HG02798 (cell line): ENCODE measurements at regions not wholly inside any gene's neighbourhood (a gene's known extent, or its start where the extent isn't known, plus 50 kb on each side); places are given as distances from the start of the nearest gene placed in this dataset.

Experiments
- ATAC-seq: cut with Tn5 transposase; IDR thresholded peaks from one replicate; pipeline ENCODE4 v1.9.1; 2021; ENCODE audit warnings: mild to moderate bottlenecking; ENCODE audit not compliant: unreplicated experiment, poor library complexity

- no peak for ATAC-seq
Measured at GRCh38 chr13:70362820-70363570, 254.7 kb upstream of the KLHL1 start.

DNA sequence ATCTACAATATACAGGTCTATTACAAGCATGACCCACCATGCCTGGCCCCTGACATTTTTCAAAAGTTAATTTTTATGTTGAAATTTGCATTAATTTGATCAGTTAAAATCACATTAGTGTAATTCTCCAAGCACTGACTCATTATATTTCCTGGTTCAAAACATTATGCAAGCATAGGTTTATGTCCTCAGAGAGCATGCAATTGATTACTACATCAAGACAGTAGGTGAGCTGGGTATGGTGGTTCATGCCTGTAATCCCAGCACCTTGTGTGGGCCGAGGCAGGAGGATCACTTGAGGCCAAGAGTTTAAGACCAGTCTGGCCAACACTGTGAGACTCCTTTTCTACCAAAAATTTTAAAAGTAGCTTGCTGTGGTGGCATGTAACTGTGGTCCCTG lies 248.8 kb upstream of the KLHL1 start:
- ATAC-seq, result no peak

DNA sequence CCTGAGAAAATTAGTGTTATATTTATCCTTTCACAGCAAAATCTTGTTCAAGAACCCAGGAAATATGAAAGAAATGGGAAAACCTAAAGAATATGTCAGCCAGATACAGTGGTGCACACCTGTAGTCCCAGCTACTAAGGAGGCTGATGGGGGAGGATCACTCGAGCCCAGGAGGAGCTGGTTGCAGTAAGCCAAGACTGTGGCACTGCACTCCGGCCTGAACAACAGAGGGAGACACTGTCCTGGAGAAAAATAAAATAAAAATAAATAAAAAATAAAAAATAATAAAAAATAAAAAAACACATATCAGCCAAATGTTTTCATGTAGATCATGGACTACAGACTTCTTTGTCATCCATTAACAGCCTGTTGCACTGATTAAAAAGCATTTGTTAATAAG lies 244.8 kb upstream of the KLHL1 start:
- no peak for ATAC-seq

GRCh38 chr13:70347947-70348620 lies 239.8 kb upstream of the KLHL1 start:
- ATAC-seq, result no peak

DNA sequence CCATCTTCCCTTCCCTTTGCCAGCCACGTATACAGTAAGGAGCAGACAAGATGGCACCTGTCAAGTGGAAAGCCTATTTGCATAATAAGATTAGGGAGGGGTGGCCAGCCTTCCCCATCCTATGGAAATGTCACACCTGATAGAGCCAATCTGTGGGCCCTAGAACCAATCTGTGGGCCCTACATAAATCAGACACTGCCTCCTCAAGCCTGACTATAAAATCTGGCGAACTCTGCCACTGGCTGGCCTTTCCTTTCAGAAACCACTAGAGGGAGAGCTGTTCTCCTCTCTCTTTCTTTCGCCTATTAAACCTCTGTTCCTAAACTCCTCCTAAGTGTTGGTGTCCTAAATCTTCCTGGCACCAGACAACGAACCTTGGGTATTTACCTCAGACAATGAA lies 231.5 kb upstream of the KLHL1 start:
- no peak for ATAC-seq

DNA sequence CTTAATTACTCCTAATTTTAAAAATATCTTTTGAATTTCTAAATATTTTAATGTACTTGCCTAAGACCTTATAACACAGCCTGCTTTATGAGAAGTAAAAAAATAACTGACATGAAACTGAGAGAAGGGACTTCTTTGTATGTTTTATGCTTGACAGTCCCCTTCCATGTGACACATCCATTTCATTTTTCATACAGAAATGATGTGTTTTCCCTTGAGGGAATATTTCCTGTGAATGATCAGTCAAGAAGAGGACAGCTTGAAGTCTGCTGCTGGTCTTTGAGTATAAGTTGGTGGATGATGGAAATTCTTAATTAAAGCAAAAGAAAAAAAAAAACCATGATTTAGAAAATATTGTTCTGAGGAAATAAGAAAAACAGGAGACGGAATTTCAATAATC lies 230.4 kb upstream of the KLHL1 start:
- no peak for ATAC-seq

DNA sequence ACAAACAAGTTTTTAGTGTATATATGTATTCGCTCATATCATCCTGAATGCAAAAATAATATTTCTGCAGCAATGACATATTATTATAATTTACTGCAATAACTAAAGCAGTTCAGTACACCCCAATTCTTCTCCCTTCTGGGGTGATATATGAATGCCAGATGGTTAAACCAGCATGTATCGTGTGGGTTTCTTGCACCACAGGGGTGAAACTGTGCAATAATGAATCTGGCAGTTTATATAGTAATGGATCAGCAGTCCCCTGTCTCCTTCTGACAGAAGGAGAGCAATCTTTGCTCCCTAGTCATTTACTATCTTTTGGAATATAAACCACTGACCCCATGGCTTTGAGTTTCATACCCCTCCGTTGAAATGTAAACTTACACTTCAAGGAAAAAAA lies 228.6 kb upstream of the KLHL1 start:
- ATAC-seq, result no peak

DNA sequence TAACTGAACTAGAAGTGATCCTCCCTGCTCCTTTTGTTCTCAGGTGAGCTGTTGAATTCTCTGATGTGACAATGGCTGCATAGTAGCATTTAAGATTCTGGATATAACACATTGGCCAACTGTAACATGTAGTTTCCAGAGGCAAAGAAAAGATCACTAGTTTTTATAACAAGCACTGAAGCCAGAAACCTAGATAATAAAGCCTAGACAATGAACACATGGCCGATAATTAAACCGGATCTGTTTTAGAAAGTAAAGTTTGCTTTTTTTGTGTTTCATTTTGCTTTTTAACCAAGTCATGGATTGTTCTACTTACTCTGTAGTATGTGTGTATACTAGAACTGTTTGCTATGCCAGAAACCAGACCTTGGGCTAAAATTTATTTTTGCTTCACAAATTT lies 225.5 kb upstream of the KLHL1 start:
- ATAC-seq, result no peak

DNA sequence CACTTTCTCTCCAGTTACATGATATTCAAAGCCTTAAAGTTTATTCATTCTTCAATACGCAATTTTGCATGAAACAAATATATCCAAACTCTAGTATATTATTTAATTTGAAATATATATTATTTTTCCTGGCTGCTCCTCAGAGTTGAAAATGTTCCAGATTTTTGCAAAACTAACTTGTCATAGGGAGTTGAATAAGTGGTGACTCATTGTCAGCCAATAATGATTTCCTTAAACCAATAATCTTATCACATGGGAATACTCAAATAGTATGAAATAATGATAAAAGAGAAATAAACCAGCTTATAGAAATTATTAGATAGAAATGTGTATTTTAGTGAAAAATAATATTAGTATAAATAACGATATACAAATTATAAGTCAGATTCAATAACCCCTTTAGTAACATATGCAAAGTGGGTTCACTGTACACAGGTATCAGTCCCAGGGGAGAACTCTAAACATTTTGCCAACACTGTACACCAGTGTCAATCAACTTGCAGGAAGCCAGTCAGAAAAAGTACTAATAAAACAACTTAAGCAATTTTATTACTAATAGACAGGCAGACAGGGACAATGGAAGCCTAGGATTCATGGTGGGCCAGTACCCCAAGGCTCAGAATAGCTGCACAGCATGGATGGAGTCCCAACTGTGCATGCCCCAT lies 222.6 kb upstream of the KLHL1 start:
- ATAC-seq, result no peak

GRCh38 chr13:70324519-70324918 lies 216.3 kb upstream of the KLHL1 start:
- no peak for ATAC-seq

GRCh38 chr13:70311191-70311590 lies 202.9 kb upstream of the KLHL1 start:
- no peak for ATAC-seq

- no peak for ATAC-seq
Measured at GRCh38 chr13:70310396-70311119, 202.3 kb upstream of the KLHL1 start.

DNA sequence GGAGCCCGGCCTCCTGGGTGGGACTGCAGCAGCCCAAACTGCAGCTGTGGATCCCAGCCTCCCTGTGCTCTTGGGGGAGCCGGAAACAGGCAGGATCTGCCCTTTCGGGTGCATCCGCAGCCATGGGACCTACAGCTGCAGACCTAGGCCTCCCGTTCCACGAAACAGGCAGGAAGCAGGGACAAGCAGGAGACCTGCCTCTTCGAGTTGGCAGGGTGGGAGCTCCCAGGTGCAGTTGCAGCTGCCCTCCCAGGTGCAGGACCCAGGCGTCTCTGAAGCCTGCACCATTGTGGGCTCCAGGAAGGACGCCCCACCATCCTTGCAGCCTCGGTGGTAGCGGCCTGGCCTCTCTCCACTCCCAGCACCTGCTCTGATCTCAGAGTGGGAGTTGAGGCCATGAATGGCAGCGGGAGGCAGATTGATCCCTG lies 189.0 kb upstream of the KLHL1 start:
- ATAC-seq, result no peak

- ATAC-seq, result no peak
Measured at GRCh38 chr13:70284371-70284770, 176.1 kb upstream of the KLHL1 start.

GRCh38 chr13:70275841-70276240 lies 167.6 kb upstream of the KLHL1 start:
- ATAC-seq, result no peak

- ATAC-seq, result no peak
Measured at GRCh38 chr13:70255406-70255991, 147.2 kb upstream of the KLHL1 start.

GRCh38 chr13:70253834-70254233 lies 145.6 kb upstream of the KLHL1 start:
- ATAC-seq, result no peak

DNA sequence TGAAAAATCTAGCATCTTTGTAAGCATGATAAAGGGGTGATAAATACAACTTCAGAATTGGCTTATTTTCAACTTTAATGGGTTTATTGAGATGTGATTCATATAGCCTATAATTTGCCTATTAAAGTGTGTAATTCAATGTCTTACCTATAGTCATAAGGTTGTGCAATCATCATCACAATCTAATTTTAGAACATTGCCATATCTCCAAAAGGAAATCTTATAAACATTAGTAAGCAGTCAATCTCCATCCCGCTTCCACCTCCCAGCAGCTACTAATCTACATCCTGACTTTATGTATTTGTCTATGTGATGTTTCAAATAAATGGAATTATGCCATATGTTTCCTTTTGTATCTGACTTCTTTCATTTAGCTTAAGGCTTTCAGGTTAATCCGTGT lies 145.2 kb upstream of the KLHL1 start:
- ATAC-seq, result no peak

- ATAC-seq, result no peak
Measured at GRCh38 chr13:70249332-70250064, 141.2 kb upstream of the KLHL1 start.

DNA sequence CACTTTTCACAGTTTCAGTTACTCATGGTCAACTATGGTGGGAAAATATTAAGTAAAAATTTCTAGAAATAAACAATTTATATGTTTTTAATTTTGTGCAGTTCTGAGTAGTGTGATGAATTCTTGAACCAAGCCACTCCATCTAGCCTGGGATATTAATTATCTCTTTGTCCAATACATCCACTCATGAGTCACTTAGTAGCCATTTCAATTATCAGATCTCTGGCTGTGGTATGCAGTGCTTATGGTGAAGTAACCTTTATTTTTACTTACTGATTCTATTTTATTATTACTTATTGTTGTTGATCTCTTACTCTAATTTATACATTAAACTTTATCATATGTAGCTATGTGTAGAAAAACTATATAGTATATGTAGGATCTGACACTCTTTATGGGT lies 128.9 kb upstream of the KLHL1 start:
- no peak for ATAC-seq
